DMS53 (cell line): ENCODE measurements at regions not wholly inside any gene's neighbourhood (a gene's known extent, or its start where the extent isn't known, plus 50 kb on each side); places are given as distances from the start of the nearest gene placed in this dataset.
A peak's percentile ranks its signal among the peaks of the same experiment; 100 is the strongest.
"Not testable (repeated sequence)": the region's sequence is repeated elsewhere in the genome, so short reads cannot be mapped to it uniquely, and the experiment has no call there.

Experiments used
- DNase-seq: peaks from one replicate; lab custom pipeline; 2025; lab: John Stamatoyannopoulos, UW

DNA sequence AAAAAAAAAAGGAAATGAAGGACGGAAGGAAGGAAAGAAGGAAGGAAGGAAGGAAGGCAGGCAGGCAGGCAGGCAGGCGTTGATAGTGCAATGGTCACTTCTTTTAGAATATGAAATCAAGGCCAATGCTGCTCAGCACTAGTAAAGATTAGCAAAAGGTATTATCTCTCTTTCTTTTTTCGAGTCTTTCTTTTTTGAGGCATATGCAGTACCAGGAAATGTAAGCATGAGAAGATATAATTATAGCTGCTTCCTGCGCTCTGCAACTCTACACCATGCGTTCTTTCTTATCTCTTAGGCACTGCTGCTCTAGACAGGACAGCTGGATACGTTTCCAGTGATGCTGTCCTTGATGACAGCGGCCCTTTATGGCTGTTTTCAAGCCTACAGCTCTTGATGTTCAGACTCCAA, 1512.5 kb upstream of the B3GALT2 start:
- DNase-seq = no peak

DNA sequence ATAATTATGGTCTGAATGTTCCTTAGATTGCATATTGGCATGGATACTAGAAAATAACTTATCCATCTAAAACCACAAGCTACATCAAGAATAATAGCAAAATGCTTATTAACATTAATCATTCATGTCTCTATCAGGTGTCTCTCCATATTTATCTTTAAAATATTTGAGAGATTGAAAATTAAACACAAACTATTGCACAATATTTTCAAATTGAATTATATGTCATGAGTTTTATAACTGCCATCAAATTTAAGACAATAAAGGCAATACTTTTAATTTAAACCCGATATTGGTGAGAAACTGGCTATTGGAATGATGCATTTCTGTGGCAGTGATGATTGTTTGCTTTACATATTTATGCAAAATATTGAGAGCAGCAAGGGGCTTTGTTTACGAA, 1506.8 kb upstream of the B3GALT2 start:
- no peak for DNase-seq

DNA sequence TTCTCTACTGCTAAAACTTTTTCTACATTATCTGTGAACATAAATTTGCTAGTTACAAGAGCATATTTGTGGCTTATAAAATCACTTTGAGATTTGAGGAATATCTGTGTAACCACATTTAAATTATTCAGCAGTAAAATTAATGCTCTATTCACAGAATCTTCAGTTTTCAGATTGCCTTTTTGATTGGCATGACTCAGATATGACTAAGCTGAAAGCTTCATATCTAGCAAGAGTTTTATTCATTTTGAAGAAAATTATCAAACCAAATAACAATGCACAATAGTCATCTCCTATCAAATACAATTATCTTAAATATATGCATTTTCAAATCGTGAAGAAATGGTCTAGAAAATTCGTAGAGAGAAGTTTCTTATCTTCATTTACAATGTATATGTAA, 1498.2 kb upstream of the B3GALT2 start:
- no peak for DNase-seq

DNA sequence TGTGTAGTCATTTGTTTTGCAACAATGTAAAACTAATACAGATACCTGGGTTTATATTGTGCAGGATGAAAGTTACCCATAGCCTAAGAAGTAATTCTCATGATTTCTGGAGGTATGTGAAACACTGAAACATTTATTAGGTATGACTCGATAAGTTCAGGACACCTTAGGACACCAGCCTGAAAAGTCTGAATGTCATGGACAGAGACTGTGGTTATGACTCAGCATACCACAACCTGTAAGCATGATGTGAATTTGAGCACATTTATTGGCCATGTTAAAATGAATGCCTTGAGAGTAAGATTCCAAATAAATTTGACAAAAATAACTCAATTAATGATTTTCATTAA, 1471.7 kb upstream of the B3GALT2 start:
- peak; percentile 19 for DNase-seq

DNA sequence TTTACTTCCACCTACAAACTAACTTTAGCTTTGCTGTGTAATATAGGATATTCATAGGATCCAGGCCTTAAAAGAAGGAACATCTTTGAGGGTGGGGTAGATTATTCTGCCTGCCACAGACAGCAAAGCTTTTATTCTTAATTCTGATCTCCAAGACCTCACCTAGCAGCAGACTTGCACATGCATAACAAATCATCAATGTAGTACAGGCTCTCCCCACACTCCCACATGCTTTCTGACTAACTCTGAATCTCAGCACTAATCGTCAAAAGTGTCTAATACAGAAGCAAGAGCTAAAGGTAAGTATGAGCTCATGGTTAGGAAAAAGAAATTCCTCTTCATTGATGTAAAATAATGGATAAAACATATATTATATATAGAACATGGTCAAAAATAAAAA, 1468.5 kb upstream of the B3GALT2 start:
- no peak for DNase-seq

DNA sequence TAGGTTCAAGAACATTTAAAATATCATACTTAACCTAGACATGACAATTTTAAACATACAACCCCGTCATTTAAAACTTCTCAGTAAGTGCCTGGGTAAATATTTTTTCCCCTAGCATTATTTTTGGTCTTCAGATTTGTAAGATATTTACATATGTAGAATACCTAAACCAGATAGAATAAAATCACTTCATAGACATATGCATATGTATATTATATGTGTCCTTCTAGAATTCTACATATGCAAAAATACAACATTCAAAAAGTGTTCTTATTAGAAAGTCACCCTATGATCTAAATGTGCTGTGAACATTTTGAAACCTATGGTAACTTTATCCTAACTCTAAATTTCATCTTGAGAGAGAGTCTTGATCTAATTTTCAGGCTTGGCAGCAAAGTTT, 1467.0 kb upstream of the B3GALT2 start:
- DNase-seq = no peak

DNA sequence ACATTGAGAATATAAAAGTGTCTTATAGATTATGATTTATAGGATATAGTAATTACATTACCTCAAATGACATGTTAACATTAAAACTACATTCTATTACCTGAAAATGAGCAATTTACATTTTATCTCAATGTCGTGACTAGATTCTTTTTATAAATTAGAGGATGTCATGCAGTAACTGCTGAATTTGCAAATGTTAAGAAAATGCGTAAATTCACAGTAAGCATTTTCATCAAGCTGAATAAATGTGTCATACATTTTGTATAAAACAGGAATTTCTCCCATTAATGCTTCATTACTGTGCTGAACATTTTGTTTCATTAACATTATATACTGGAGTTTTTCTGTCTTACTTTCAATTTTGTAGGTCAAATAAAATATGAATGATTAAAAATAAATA, 1460.7 kb upstream of the B3GALT2 start:
- DNase-seq = no peak

DNA sequence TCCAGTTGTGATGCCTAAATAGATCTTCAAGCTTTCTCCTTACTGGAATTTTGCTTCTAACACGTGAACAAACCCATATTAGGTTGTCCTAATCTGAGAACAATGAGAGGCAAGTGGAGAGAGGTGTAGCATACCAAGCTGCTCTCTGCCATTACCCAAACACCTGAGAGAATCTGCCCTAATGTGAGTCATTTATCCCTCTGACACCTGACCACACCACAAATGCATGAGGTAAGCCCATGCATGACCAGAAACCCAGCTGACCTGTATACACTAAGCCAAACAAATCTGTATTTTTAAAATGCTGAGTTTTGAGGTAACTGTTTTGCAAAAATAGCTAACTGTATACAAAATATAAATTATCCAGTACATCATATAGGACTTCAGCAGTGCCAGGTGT, 1458.1 kb upstream of the B3GALT2 start:
- DNase-seq = peak; percentile 9

DNA sequence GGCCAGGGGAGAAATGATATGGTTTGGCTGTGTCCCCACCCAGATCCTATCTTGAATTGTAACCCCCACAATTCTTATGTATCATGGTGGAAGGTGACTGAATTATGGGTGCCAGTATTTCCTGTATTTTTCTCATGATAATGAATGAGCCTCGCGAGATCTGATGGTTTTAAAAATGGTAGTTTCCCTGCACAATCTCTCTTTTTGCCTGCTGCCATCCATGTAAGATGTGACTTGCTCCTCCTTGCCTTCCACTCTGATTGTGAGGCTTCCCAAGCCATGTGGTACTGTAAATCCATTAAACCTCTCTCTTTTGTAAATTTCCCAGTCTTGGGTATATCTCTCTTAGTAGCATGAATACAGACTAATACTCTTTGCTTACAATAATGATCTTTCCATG, 1453.9 kb upstream of the B3GALT2 start:
- DNase-seq = no peak

DNA sequence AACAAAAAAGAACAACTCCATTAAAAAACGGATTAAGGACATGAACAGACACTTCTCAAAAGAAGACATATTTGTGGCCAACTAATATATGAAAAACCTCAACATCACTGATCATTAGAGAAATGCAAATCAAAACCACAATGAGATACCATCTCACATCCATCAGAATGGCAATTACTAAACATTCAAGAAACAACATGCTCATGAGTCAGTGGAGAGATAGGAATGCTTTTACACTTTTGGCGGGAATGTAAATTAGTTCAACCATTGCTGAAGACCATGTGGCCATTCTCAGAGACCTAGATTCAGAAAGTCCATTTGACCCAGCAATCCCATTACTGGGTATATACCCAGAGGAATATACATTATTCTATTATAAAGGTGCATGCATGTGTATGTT, 1442.6 kb upstream of the B3GALT2 start:
- no peak for DNase-seq

DNA sequence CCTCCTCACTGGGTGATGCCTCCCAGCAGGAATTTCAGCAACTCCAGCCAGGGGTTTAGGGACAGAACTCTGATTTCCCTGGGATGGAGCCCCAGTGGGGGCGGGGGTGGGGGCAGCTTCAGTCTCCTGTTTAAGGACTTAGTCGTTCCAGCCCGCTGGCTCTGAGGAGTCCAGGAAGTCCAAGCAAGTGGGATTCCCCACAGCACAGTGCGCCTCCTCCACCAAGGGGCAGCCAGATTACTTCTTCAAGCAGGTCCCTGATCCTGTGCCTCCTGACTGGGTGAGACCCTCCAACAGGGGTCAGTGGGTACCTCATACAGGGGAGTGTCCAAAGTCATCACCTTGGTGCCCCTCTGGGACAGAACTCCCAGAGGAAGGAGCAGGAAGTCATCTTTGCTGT, 1438.4 kb upstream of the B3GALT2 start:
- DNase-seq = no peak

DNA sequence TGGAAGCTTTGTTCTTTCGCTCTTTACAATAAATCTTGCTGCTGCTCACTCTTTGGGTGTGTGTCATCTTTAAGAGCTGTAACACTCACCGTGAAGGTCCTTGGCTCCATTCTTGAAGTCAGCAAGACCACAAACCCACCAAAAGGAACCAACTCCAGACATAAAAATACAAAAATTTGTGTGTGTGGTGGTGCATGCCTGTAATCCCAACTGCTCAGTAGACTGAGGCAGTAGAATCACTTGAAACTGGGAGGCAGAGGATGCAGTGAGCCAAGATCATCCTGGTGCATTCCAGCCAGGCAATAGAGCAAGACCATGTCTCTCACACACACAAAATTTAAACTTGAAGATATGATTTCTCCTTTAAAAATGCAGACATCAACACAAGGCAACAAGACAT, 1431.7 kb upstream of the B3GALT2 start:
- DNase-seq = no peak

DNA sequence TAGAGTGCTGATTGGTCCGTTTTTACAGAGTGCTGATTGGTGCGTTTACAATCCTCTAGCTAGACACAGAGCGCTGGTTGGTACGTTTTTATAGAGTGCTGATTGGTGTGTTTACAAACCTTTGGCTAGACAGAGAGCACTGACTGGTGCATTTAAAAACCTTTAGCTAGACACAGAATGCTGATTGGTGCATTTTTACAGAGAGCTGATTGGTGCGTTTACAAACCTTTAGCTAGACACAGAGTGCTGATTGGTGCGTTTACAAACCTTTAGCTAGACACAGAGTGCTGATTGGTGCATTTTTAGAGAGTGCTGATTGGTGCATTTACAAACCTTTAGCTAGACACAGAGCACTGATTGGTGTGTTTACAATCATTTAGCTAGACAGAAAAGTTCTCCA, 1430.9 kb upstream of the B3GALT2 start:
- DNase-seq = not testable (repeated sequence)

DNA sequence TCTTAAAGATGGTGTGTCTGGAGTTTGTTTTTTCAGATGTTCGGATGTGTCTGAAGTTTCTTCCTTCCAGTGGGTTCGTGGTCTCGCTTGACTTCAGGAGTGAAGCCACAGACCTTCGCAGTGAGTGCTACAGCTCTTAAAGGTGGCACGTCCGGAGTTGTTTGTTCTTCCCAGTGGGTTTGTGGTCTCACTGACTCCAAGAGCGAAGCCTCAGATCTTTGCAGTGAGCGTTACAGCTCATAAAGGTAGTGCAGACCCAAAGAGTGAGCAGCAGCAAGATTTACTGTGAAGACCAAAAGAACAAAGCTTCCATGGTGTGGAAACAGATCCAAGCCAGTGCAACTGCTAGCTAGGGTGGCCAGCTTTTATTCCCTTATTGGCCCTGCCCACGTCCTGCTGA, 1430.4 kb upstream of the B3GALT2 start:
- DNase-seq = no peak

DNA sequence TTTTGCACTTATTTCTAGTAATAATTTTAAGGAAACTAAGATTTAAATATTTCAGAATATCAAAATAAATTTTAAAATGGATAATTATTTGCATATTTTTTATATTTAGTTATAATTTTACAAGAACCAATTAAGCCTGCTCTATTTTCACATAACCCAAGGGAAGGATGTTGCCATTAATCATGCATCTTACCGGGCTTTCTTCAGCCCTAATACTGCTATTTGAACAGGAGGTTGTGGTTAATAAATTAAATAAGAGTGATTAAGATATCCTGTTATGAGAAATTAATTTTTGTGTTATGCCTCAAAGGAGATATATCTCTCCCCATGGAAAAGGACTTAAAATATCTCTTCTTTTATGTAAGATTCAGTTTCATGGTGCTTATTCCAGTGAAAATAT, 1415.8 kb upstream of the B3GALT2 start:
- DNase-seq = no peak

DNA sequence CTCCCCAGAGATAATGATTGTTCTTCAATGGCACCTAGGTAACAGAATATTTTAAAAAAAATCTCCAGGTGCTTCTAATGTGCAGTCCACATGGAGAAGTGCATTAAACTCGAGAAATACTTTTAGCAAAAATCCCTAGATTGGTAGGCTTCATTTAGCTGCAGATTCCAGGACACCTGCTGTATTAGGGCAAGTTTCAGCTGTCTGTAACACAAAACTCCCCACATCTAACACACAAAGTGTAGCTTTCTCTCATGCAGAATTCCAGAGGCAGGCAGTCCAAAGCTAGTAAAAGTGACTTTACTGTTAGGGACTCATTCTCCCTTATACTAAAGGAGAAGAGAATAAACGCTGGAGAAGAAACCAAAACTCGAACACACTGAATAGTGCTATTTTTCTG, 1414.3 kb upstream of the B3GALT2 start:
- no peak for DNase-seq

DNA sequence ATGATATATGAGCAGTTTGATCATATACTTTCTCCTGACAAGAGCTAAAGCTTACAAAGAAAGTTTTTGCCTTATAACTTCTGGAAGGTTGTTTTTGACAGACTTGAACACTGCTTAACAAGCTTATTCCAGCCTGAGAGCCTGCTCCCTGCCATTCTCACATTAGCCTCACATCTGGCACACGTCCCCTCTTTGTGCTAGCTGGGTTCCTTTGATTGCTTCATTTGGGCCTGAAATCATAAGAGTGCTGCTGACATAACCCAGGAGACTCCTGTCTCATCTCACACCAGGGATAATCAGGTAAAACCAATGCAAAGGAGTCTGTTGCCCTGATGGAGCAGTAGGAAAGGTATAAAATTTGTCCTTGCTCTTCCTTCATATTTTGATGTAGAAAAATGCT, 1411.7 kb upstream of the B3GALT2 start:
- no peak for DNase-seq

DNA sequence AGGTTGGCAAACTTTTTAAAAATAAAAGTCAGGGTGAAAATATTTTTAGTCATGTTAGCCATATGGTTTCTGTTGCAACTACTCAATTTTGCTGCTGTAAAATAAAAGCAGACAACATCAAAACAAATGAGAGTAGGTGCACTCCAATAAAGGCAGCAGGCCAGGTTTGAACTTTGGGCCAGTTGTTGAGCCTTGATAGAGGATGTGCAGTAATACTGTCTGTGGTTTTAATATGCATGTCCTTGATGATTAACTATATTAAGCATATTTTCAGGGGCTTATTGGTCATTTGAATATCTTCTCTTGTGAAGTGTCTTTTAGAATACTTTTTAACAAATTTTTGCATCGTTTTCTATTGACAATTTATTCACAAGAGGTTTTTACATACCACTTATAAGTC, 1399.9 kb upstream of the B3GALT2 start:
- DNase-seq = no peak

DNA sequence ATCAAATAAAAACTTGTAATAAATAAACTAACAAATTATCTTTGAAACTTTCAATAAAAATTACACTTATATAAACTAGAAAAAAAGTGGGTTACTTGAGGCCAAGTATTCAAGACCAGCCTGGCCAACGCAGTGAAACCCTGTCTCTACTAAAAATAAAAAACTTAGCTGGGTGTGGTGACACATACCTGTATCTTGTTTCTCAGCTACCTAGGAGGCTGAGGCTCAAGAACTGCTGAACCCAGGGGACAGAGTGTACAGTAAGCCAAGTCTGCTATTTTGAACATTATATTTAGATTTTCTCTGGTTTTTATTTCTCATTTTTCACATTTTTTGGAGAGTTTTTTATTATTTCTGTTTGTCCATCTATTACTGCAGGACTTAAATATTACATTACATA, 1397.6 kb upstream of the B3GALT2 start:
- DNase-seq = no peak

DNA sequence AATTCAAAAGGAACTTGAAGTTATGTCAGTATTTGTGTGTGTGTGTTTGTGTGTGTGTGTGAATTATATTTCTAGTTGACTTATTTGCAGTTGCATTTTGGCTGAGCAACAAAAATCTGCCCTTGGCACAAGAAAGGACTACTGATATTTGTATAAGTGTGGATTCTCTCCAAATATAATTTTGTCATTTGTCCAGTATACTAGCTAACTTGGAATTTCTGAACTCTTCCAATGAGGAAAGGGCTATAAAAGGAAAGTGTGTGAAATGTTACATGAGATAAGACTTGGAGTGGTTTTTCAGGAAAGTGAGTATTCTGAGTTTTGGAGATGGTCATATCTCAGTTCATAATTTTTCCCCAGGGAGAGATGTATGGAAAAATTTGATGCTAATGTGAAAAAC, 1384.1 kb upstream of the B3GALT2 start:
- no peak for DNase-seq

DNA sequence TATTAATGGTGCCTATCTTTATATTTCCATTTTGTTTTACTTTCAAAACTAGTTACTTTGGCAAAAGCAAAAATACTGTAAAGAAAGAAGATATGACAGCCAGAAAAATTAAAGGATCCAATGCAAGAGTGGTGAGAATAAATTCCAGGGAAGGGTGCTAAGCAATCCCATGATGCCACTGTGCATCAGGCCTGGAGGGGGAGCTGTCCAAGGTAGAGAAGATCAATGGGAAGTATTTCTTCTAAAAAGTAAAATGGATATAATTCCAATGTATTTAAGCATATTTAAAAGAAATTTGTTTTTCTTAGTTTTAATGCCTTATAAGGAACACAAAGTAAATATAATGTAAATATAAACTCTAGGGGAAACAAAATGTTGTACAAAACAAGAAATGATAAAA, 1382.2 kb upstream of the B3GALT2 start:
- no peak for DNase-seq

DNA sequence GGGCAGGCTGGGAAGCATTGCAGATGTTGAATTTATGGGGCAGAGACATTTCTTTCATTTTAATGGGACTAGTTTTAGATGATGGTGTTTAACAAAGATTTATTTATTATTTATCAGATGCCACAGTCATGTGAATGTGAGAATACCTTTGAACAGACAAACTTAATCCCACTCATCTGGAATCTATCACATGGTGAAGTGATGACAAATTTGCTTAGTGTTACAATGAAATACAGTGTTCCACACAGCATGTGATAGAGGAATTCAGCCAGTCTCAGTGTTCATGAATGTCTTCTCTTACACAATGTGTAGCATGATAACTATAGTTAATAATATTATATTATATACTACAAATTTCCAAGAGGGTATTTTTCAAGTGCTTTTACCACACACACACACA, 1361.7 kb upstream of the B3GALT2 start:
- DNase-seq = no peak

DNA sequence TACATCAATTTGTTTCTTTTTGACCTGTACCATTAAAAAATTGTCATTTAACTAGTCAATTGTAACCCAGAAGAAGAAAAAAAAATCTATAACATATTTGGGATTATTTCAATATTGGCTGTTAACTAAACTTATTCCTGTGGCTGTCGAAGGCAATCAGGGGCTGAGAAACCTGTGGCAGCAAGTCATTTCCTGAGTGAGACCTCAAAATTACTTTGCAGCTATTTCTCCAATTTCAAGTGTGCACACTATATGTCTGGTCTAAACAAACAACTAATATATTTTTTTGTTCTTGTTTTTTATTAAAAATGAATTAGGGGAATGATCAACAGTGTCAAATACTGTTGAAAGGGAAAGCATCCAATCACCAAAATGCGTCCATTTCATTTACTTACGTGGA, 1357.6 kb upstream of the B3GALT2 start:
- no peak for DNase-seq

DNA sequence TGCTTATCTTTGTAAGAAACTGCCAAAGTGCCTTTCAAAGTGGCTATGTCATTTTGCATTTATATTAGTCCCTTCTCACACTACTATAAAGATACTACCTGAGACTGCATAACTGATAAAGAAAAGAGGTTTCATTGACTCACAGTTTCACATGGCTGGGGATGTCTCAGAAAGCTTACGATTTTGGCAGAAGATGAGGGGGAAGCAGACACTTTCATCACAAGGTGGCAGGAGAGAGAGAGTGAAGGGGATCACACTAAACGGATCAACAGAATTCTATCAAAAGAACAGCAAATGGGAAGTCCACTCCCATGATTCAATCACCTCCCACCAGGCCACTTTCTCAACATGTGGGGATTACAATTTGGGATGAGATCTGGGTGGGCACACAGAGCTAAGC, 1352.0 kb upstream of the B3GALT2 start:
- DNase-seq = no peak

DNA sequence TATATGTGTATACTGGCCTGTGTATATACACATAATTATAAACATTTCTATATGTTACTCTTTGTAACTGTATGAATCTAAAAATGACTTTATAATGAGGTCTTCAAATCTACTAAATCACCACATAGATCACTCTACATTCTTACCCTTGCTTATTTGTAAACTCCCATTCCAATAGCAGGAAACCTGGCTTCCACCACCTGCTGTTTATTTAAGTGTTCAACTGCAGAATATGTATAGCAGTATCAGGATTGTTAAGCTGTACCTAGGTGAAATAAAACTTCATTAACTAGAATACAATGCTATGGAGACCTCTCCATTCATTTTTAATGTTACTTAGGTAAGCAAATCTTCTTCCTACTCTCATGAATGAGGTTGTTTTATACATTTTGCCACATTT, 1351.1 kb upstream of the B3GALT2 start:
- DNase-seq = peak; percentile 11

DNA sequence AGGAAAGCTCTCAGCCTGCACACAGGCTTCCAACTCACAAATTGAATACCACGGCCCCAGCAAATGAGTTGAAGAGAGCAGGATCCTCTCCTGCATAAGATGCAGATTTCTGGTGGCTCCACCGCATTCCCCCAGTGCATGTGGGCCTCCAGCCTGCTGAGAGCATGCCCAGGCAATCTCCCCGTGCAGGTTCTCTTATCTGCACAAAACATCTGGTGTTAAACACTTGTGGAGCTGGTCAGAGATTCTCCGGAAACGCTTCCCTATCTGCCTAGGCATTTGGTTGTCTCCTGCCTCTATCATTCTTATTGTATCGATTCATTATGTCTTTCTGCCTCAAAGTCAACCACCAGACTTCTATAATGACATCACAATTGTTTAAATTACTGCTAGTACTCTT, 1349.0 kb upstream of the B3GALT2 start:
- DNase-seq = peak; percentile 4
